ENCODE measurements at regions not wholly inside any gene's neighbourhood (a gene's known extent, or its start where the extent isn't known, plus 50 kb on each side); places are given as distances from the start of the nearest gene placed in this dataset.

DNA sequence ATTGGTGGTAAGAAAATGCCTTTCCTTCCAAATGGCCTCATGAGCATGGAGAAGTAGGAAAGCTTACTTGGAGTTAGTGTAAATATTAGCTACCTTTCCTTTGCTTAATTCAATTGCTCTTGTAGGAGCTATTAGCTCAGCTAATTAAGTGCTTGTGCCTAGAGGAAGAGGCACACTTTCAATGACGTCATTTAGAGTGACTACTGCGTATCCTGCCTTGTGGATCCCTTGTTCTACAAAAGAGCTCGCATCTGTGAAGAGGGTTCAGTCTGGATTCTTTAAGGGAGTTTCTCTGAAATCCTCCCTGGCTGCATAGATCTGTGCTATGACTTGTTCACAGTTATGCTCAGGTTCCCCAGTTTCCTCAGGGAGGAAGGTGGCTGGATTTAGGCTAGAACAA lies 122.5 kb upstream of the SPHKAP start:
- no peaks in the 10 kb centered on the region for H3K36me3 ChIP-seq (ENCODE audit: control insufficient read depth in 4 of 4, insufficient read depth in 3 of 4, low read depth in 1 of 4, low read length in 3 of 4)
- H3K4me3 ChIP-seq (ENCODE audit: low read depth in 1 of 3, low read length in 3 of 3) = no peak overlapping the region
- H3K27ac ChIP-seq (ENCODE audit: low read depth in 1 of 2, low read length in 2 of 2) = no peak overlapping the region
- TF ChIP-seq HNF4A (conservative IDR thresholded peaks at IDR 0.05) (no peak), FOXA1 (IDR thresholded peaks at IDR 0.05) (no peak), TAF1 (conservative IDR thresholded peaks at IDR 0.05) (no peak), YY1 (IDR thresholded peaks at IDR 0.05) (no peak), EGR1 (IDR thresholded peaks at IDR 0.05; ENCODE audit: low read depth in 2 of 2) (no peak), FOXA2 (IDR thresholded peaks at IDR 0.05) (no peak), RXRA (IDR thresholded peaks at IDR 0.05) (no peak), JUND (IDR thresholded peaks at IDR 0.05) (no peak), RAD21 (IDR thresholded peaks at IDR 0.05) (no peak), NR2F2 (IDR thresholded peaks at IDR 0.05) (no peak), GABPA (IDR thresholded peaks at IDR 0.05 in 1 of 2, conservative IDR thresholded peaks at IDR 0.05 in 1 of 2) (no peak), HNF4G (IDR thresholded peaks at IDR 0.05) (no peak)
- TF ChIP-seq, protein P1, sequence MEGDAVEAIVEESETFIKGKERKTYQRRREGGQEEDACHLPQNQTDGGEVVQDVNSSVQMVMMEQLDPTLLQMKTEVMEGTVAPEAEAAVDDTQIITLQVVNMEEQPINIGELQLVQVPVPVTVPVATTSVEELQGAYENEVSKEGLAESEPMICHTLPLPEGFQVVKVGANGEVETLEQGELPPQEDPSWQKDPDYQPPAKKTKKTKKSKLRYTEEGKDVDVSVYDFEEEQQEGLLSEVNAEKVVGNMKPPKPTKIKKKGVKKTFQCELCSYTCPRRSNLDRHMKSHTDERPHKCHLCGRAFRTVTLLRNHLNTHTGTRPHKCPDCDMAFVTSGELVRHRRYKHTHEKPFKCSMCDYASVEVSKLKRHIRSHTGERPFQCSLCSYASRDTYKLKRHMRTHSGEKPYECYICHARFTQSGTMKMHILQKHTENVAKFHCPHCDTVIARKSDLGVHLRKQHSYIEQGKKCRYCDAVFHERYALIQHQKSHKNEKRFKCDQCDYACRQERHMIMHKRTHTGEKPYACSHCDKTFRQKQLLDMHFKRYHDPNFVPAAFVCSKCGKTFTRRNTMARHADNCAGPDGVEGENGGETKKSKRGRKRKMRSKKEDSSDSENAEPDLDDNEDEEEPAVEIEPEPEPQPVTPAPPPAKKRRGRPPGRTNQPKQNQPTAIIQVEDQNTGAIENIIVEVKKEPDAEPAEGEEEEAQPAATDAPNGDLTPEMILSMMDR (IDR thresholded peaks at IDR 0.05; ENCODE audit: low read depth, low read length, missing input control) = no peak
- TF ChIP-seq, protein P2, sequence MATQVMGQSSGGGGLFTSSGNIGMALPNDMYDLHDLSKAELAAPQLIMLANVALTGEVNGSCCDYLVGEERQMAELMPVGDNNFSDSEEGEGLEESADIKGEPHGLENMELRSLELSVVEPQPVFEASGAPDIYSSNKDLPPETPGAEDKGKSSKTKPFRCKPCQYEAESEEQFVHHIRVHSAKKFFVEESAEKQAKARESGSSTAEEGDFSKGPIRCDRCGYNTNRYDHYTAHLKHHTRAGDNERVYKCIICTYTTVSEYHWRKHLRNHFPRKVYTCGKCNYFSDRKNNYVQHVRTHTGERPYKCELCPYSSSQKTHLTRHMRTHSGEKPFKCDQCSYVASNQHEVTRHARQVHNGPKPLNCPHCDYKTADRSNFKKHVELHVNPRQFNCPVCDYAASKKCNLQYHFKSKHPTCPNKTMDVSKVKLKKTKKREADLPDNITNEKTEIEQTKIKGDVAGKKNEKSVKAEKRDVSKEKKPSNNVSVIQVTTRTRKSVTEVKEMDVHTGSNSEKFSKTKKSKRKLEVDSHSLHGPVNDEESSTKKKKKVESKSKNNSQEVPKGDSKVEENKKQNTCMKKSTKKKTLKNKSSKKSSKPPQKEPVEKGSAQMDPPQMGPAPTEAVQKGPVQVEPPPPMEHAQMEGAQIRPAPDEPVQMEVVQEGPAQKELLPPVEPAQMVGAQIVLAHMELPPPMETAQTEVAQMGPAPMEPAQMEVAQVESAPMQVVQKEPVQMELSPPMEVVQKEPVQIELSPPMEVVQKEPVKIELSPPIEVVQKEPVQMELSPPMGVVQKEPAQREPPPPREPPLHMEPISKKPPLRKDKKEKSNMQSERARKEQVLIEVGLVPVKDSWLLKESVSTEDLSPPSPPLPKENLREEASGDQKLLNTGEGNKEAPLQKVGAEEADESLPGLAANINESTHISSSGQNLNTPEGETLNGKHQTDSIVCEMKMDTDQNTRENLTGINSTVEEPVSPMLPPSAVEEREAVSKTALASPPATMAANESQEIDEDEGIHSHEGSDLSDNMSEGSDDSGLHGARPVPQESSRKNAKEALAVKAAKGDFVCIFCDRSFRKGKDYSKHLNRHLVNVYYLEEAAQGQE (IDR thresholded peaks at IDR 0.05) = no peak
- TF ChIP-seq, protein P3, sequence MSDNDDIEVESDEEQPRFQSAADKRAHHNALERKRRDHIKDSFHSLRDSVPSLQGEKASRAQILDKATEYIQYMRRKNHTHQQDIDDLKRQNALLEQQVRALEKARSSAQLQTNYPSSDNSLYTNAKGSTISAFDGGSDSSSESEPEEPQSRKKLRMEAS (IDR thresholded peaks at IDR 0.05) = no peak
- TF ChIP-seq, protein P4, sequence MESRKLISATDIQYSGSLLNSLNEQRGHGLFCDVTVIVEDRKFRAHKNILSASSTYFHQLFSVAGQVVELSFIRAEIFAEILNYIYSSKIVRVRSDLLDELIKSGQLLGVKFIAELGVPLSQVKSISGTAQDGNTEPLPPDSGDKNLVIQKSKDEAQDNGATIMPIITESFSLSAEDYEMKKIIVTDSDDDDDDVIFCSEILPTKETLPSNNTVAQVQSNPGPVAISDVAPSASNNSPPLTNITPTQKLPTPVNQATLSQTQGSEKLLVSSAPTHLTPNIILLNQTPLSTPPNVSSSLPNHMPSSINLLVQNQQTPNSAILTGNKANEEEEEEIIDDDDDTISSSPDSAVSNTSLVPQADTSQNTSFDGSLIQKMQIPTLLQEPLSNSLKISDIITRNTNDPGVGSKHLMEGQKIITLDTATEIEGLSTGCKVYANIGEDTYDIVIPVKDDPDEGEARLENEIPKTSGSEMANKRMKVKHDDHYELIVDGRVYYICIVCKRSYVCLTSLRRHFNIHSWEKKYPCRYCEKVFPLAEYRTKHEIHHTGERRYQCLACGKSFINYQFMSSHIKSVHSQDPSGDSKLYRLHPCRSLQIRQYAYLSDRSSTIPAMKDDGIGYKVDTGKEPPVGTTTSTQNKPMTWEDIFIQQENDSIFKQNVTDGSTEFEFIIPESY (IDR thresholded peaks at IDR 0.05) = no peak
- 78% methylated on average over 3 of the region's 3 CpGs for WGBS
- no peaks in the 10 kb centered on the region for H3K4me1 ChIP-seq (ENCODE audit: control insufficient read depth in 4 of 4, insufficient read depth in 4 of 4, low read length in 3 of 4)
- no peaks in the 10 kb centered on the region for H3K27me3 ChIP-seq (ENCODE audit: control insufficient read depth in 4 of 4, insufficient read depth in 4 of 4, low read length in 3 of 4)
- H3K9ac ChIP-seq (ENCODE audit: low read depth in 1 of 2, low read length in 2 of 2) = no peak overlapping the region
- H3K9me3 ChIP-seq (ENCODE audit: control insufficient read depth in 4 of 4, low read length in 3 of 4) = no peaks in the 10 kb centered on the region
- DNase-seq (ENCODE audit: low spot score) = no peak

DNA sequence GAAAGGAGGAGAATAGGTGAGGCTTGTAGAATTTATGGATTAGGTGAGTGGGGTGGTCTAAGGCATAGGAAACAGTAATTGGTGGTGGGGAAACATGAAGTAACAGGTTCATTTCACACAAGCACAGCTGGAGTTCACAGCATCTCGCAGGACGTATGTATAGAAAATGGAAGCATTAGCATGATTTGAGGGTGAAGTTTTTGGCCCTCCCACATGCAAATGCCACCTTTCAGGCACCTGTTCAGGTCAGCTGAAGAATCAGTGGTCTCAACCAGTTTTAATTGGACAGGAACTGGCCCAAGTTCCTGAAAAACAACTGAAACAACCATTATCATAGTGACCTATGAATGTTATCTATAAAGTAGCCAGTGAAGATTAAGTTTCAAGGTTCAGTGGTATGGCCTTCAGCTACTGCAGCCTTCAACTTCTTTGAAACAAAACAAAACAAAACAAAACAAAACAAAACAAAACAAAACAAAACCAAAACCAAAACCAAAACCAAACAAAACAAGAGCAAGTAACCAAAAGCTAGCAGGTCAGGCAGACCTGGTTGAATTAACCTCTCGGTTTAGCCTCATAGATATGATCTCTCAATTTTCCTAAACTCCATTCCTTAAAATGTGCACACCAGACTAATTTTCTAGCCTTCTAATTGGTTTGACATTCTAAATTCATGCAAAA lies 102.1 kb upstream of the SPHKAP start:
- DNase-seq (ENCODE audit: low spot score) = no peak
- Histone ChIP-seq H3K4me1 (ENCODE audit: control insufficient read depth in 4 of 4, insufficient read depth in 4 of 4, low read length in 3 of 4) (no peaks in the 10 kb centered on the region), H3K9ac (ENCODE audit: low read depth in 1 of 2, low read length in 2 of 2) (no peak overlapping the region), H3K4me3 (ENCODE audit: low read depth in 1 of 3, low read length in 3 of 3) (no peak overlapping the region), H3K27me3 (ENCODE audit: control insufficient read depth in 4 of 4, insufficient read depth in 4 of 4, low read length in 3 of 4) (no peaks in the 10 kb centered on the region), H3K36me3 (ENCODE audit: control insufficient read depth in 4 of 4, insufficient read depth in 3 of 4, low read depth in 1 of 4, low read length in 3 of 4) (no peaks in the 10 kb centered on the region), H3K27ac (ENCODE audit: low read depth in 1 of 2, low read length in 2 of 2) (no peak overlapping the region), H3K9me3 (ENCODE audit: control insufficient read depth in 4 of 4, low read length in 3 of 4) (no peaks in the 10 kb centered on the region)
- TF ChIP-seq YY1 (IDR thresholded peaks at IDR 0.05) (no peak), NR2F2 (IDR thresholded peaks at IDR 0.05) (no peak), HNF4G (IDR thresholded peaks at IDR 0.05) (no peak), RXRA (IDR thresholded peaks at IDR 0.05) (no peak), FOXA1 (IDR thresholded peaks at IDR 0.05) (no peak), SP1 (IDR thresholded peaks at IDR 0.05) (no peak), JUND (IDR thresholded peaks at IDR 0.05) (no peak)
- WGBS = 74% methylated on average over 3 of the region's 3 CpGs

All from liver (tissue), 8 donors.